Activated T-cell treated with anti-CD3 and anti-CD28 coated beads for 4 hours (primary cell): ENCODE measurements at regions not wholly inside any gene's neighbourhood (a gene's known extent, or its start where the extent isn't known, plus 50 kb on each side); places are given as distances from the start of the nearest gene placed in this dataset.

ENCODE experiments used
- DNase-seq: peaks from one replicate; pipeline ENCODE4 v3.0.0-alpha.2; 2020

DNA sequence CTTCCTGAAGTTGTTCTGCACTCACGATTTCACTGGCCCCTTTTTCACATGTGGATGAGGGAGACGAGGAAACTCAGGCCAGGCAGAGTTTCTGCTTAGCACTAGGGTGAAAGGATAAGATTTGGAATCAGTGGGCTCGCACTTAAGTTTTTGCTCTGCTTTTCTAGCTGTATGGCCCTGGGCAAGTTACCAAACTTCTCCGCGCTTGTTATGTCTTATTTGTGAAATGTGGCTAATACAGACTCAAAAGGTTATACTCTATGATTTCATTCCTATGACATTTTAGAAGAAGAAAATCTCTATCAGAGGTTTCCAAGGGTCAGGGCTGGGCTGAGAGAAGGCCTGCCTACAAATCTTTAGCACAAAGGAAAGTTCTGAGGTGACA lies 191.9 kb upstream of the LRIG1 start:
- DNase-seq, result no peak

DNA sequence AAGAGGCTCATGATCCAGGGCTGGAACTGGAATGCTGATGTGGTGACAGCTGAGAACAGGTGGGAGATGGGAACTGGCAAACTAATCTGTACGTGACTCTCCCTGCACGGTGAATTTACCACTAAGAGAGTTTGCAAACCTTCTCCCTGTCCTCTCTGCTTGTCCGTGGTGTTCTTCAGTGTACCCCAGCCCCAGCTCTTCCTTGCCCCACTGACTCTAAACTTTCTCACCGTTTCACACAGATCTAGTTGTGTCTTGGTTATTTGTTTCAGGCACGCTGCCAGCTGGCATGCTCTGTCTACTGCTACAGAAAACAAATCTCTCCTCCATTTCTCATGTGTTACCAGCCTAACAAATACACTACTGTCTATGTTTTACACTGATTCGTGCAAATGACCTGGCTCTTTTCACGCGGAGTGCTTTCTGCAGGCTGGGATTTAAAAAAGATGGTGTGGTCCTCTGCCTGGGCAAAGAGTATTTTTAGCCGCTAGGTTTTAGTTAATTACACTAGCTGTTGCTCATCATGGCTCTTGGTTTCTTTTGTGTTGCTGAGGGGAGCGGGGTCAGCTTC lies 192.7 kb upstream of the LRIG1 start:
- no peak for DNase-seq

GRCh38 chr3:66702126-66702525 lies 201.3 kb upstream of the LRIG1 start:
- no peak for DNase-seq

GRCh38 chr3:66703501-66703900 lies 202.7 kb upstream of the LRIG1 start:
- no peak for DNase-seq

DNA sequence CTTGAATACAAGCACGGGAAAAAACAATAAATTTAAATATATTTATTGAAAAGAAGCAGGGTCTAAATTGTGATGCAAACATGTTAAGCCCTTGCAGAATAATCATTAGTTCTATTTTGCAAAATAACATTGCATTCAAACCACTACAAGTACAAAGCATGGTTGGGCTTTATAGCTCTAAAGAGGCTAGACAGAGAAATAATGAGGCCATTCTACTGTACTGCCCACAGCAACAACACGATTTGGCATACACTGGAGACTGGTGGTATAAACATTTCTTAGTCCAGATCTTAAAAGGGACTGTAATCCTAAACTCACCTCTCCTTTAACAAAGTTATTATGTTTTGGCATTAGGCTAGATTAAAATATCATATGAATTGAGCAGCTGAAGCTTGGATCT lies 204.3 kb upstream of the LRIG1 start:
- DNase-seq, result no peak

DNA sequence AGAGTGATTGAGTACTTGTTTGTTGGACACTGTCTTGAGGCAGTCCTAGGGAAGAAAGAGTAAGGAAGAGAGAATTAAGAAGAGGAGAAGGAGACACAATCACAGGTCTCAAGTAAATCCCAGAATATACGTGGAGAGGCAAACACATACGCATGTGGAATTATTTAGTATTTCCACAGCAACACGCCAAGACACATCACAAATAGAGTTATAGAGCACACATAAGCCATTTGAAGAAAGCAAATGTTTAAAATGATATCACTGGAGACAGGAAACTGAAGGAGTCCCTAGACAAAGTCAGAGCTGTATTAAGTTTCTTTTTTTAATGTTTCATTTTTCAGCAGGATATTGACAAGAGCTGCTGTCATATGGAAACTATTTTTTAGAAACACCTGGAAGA lies 206.1 kb upstream of the LRIG1 start:
- DNase-seq, result no peak

DNA sequence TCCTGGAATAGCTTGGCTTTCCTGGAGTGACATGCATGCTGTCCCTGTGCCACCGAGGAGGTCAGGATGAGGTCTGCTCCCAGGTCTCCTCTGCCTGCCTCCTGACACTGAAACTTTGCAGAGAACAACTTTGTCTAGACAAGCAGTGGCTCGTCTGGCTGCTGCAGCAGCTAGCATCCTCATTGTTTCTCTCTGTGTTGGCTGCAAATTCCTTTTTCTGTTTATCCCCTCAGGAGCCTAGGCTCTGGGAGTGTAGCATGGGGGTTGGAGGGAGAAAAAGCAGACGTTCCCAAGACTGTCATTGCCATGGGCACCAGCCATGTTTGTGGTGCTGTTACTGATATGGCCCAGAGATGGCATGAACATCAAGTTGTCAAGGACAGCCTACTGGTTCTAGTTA lies 208.7 kb upstream of the LRIG1 start:
- DNase-seq, result no peak

GRCh38 chr3:66712210-66712609 lies 211.4 kb upstream of the LRIG1 start:
- no peak for DNase-seq

DNA sequence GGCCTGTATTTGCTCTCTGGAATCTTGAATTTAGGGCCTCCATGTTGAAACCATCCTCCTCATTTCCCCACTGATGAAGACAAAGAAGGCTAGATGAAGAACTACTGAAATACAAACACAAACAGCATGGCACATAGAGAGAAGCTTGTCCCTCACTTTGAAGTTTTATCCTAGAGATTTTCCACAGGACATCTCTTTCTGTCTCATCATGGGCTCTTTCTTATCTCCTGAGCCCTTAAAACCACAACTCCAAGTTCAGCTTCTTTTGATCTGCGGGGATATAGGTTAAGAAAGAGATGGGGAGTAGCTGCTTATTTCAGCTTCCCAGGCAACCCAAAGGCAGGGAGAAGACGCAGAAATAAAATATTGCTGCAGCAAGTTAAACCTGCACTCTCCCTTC lies 213.1 kb upstream of the LRIG1 start:
- DNase-seq, result no peak

DNA sequence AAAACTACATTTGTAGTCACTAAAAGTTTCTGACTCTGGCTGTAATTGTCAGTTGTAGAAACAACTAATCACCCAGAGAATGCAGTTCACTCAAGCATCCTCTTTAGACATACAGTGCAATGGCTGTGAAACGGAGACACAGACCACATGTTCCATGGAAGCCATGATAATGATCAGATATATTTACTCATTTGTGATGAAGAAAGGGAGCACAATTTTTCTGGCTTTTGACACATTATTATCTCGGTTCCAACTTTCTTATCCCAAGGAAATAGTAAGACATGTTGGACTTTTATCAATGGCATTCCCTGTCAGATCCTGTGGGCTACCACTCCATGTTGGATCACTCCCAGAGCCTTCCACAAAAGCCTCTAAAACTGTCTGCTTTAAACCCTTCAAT lies 215.0 kb upstream of the LRIG1 start:
- no peak for DNase-seq

DNA sequence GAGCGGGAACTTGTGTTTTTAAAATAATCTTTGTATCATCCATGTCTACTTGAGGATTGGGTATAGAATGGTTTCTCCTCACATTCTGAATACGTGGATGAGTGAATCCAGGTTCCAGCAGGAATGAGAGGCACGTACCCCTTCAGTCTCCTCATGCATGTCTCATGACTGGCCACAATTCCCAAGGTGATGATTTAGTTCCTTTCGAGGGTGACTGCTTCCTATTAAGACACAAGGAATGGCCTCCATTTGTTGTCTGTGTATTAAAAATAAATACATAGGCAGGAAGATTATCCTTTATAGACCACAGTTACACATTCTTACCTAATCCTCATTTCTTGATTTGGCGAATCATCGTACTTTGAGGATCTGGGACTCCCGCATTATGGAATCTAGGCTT lies 217.0 kb upstream of the LRIG1 start:
- DNase-seq, result no peak

- DNase-seq, result no peak
Measured at GRCh38 chr3:66719796-66720356, 219.1 kb upstream of the LRIG1 start.

GRCh38 chr3:66720508-66720907 lies 219.7 kb upstream of the LRIG1 start:
- no peak for DNase-seq

- no peak for DNase-seq
Measured at GRCh38 chr3:66722675-66723074, 221.9 kb upstream of the LRIG1 start.

DNA sequence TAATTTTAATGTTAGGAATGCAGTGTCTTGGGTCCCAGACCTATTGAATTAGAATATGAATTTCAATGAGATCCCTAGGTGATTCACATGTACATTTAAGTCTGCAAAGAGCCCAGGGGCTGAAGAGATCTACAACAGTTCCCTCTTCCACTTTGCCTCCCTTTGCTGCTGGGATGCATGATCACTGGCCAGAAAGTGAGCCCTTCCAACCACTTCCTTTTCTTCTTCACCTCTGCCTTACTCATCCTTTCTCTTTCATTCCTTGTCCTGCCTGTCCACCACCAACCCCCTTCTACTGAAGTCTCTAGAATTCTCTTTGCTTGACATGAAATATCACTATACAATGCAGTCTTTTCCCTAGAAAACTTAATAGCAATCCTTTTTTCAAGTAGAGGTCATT lies 222.4 kb upstream of the LRIG1 start:
- DNase-seq, result no peak

DNA sequence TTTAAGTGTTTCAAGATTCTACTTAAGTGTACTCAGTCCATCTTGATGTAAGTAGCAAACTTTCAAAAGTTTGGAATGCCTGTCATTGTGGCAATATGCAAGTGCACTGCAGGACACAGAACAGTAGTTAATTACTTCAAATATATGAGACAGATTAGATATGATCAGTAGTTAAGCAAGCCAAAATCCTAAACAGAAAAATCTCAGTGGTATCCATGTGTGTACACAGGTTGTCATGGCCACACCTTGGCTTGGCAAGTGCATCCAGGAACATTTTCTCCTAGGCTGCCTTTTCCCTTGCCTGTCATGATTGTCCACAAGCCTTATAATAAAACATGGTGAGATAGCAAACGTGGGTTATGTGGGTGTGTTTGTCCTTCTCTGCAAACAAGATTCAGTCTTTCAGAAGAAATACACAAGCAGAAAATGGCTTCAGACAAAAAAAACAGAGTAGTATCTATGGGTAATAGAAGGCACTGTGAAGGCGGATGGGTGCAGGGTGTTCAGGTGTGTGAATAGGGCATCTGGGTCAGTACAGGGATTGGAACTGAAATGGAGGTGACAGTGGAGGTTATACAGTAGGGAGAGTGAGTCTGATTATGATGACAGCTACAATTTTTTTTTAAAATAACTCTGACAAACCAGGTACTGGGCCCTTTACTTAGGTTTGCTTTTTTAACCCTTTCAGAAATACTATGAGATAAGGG lies 229.0 kb upstream of the LRIG1 start:
- DNase-seq, result no peak

- DNase-seq, result no peak
Measured at GRCh38 chr3:66738625-66739365, 238.0 kb upstream of the LRIG1 start.

GRCh38 chr3:66740260-66740659 lies 239.4 kb upstream of the LRIG1 start:
- DNase-seq, result no peak

- no peak for DNase-seq
Measured at GRCh38 chr3:66744521-66744920, 243.7 kb upstream of the LRIG1 start.

DNA sequence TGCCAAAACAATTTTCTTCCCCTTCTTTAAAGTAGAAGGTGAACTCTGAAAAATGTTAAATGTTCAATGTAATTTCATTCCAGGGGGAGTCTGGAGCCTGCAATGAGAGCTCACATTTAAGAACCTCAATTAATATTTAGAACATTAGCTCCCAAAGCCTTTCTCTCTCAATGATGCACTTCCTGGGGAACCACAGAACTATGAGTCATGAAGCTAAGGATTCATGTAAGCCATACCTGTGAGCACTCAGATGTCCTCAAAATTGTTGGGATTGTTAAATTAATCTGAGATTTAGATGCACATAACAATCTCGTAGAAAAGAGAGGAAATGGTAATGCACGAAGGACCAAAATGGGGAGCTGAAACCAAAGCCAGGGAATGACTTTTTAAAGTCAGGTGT lies 244.2 kb upstream of the LRIG1 start:
- DNase-seq, result no peak

- DNase-seq, result no peak
Measured at GRCh38 chr3:66747261-66747660, 246.4 kb upstream of the LRIG1 start.

- no peak for DNase-seq
Measured at GRCh38 chr3:66747696-66748095, 246.9 kb upstream of the LRIG1 start.

DNA sequence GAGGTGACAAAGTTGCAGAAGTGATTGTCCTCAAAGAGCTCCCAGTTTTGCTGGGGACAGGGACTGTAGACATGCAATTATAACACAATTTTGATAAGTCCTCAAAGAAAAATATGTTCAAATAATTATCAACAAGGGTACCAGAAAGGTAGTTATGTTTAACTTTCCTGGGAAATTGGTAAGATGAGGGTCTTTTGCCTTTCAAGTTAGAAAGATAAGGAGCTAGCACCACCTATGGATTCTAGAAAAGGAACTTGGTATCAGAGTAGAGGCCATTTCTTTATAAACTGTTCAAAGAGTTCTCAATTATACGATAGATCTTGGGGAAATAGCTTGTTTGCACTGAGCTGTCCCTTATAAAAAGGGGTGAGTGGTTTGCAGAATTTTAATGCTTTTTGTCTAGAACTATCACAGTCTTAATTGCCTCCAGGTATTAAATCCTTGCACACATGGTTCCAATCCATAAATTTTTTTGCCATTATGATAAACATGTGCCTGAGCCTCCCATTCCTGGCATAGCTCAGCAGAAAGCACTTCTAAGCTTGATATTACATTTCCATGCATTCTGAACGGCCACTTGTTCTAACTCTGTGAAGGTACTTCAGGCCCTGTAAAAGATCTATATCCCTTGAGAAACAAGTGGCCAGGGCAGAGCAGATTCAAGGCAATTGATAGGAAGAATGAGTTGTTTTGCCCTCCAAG lies 247.5 kb upstream of the LRIG1 start:
- DNase-seq, result no peak

DNA sequence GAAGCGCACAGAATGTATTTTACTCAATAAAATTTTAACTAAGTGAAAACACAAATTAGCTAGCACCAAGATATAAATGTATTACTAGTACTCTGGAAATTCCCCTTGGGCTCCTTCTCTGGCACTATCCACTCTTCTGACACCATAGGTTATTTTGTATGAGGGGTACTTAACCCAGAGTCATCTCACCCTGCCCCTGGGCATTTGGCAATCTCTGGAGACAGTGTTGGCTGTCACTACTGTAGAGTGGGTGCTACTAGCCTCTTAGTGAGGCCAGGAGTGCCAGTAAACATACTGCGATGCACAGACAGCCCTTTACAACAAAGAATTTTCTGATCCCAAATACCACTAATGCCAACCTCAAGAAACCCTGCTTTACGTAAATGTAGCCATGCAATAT lies 246.3 kb upstream of the KBTBD8 start:
- no peak for DNase-seq
